ENCODE measurements at regions not wholly inside any gene's neighbourhood (a gene's known extent, or its start where the extent isn't known, plus 50 kb on each side); places are given as distances from the start of the nearest gene placed in this dataset.
A peak's percentile ranks its signal among the peaks of the same experiment; 100 is the strongest.

- peak; percentile 96 for TF ChIP-seq ZNF644 (tag; IDR thresholded peaks at IDR 0.05; ENCODE audit: low read depth)
- TF ChIP-seq ETV1 (tag; conservative IDR thresholded peaks at IDR 0.05; ENCODE audit: low read depth): peak; percentile 71
- no peak for TF ChIP-seq POLR2AphosphoS2 (IDR thresholded peaks at IDR 0.05; ENCODE audit: low read length)
- TF ChIP-seq SMAD4 (CRISPR knock-in tag; conservative IDR thresholded peaks at IDR 0.05): peak; percentile 94
- TF ChIP-seq HDAC8 (tag; IDR thresholded peaks at IDR 0.05): peak; percentile 97
- peak; percentile 85 for TF ChIP-seq MECOM (CRISPR knock-in tag; IDR thresholded peaks at IDR 0.05)
- peak; percentile 38; the same call in 1 of the 2 replicates for TF ChIP-seq NFE2 (IDR thresholded peaks at IDR 0.05; ENCODE audit: low read depth)
- TF ChIP-seq NEUROD1 (IDR thresholded peaks at IDR 0.05; ENCODE audit: borderline replicate concordance, low read depth, low read length, partially characterized antibody): peak; percentile 22
- TF ChIP-seq ZFX (CRISPR knock-in tag; IDR thresholded peaks at IDR 0.05): peak; percentile 33; the same call in 1 of the 2 replicates
- TF ChIP-seq RAD51 (IDR thresholded peaks at IDR 0.05; ENCODE audit: borderline replicate concordance, low read depth): peak; percentile 23; the same call in 1 of the 2 replicates
- peak; percentile 97 for TF ChIP-seq L3MBTL2 (IDR thresholded peaks at IDR 0.05)
- no peak for TF ChIP-seq ZNF12 (CRISPR knock-in tag; IDR thresholded peaks at IDR 0.05)
- peak; percentile 58; the same call in 1 of the 2 replicates for TF ChIP-seq TCFL5 (CRISPR knock-in tag; conservative IDR thresholded peaks at IDR 0.05)
- peak; percentile 81; the same call in 1 of the 2 replicates for TF ChIP-seq NFXL1 (CRISPR knock-in tag; IDR thresholded peaks at IDR 0.05)
- peak; percentile 66 for TF ChIP-seq ZKSCAN8 (CRISPR knock-in tag; IDR thresholded peaks at IDR 0.05)
- no peak for TF ChIP-seq E2F3 (CRISPR knock-in tag; IDR thresholded peaks at IDR 0.05)
- peak; percentile 88 for TF ChIP-seq KLF6 (CRISPR knock-in tag; IDR thresholded peaks at IDR 0.05; ENCODE audit: borderline replicate concordance)
- no peak for TF ChIP-seq LCOR (CRISPR knock-in tag; IDR thresholded peaks at IDR 0.05)
- peak; percentile 86 for TF ChIP-seq PTTG1 (tag; IDR thresholded peaks at IDR 0.05; ENCODE audit: low read depth)
- no peak for TF ChIP-seq NFATC3 (IDR thresholded peaks at IDR 0.05)
- TF ChIP-seq AFF1 (IDR thresholded peaks at IDR 0.05; ENCODE audit: low read depth in 1 of 2, partially characterized antibody in 2 of 2): peak in 1 of 2 experiments; percentile 20
- TF ChIP-seq MEIS2 (IDR thresholded peaks at IDR 0.05; ENCODE audit: partially characterized antibody): peak; percentile 18
- TF ChIP-seq HNRNPL (IDR thresholded peaks at IDR 0.05; ENCODE audit: low read depth, low read length): no peak
- 0 out of 2 replicates have a peak, but pooled peaks have one; percentile 52 for TF ChIP-seq ZNF586 (CRISPR knock-in tag; conservative IDR thresholded peaks at IDR 0.05)
- TF ChIP-seq ZBED1 (IDR thresholded peaks at IDR 0.05): no peak
- TF ChIP-seq ZNF589 (CRISPR knock-in tag; IDR thresholded peaks at IDR 0.05; ENCODE audit: low read depth): peak; percentile 98
- TF ChIP-seq CEBPG (CRISPR knock-in tag; IDR thresholded peaks at IDR 0.05): peak; percentile 97
- peak; percentile 96 to 99 for TF ChIP-seq CEBPG (tag; conservative IDR thresholded peaks at IDR 0.05 in 1 of 2, IDR thresholded peaks at IDR 0.05 in 1 of 2)
- TF ChIP-seq NFE2L1 (tag; IDR thresholded peaks at IDR 0.05; ENCODE audit: borderline replicate concordance, low read depth): 0 out of 2 replicates have a peak, but pooled peaks have one; percentile 3
Observed at GRCh38 chr2:215870088-215870490, 143.3 kb downstream of the MREG start (continued).
